Heart right ventricle (tissue), 16 donors: ENCODE measurements at regions not wholly inside any gene's neighbourhood (a gene's known extent, or its start where the extent isn't known, plus 50 kb on each side); places are given as distances from the start of the nearest gene placed in this dataset.

ENCODE experiments used
- ATAC-seq, 8 donors: fragments of 200-7000 bp; cut with Tn5 transposase; one replicate each; pipeline ENCODE4 v1.9.1; 2020; ENCODE audit warnings: mild to moderate bottlenecking in 8 of 8, moderate library complexity in 8 of 8, moderate number of reproducible peaks in 1 of 8
- DNase-seq, 2 donors: peaks; one replicate each; pipeline ENCODE4 v3.0.0-alpha.2; 2020
- H3K27ac ChIP-seq, 10 donors: fragments of 200-600 bp; sonication (generic) in 2 of 10; one replicate each; pipeline versions ENCODE4 v1.5.0 to v1.8.0; 2020 to 2022; ENCODE audit warnings: mild to moderate bottlenecking in 3 of 10
- H3K27me3 ChIP-seq, 7 donors: fragments of 200-600 bp; one replicate each; pipeline ENCODE4 v1.8.0; 2021 to 2022; ENCODE audit warnings: mild to moderate bottlenecking in 2 of 7
- H3K36me3 ChIP-seq, 9 donors: fragments of 200-600 bp; sonication (generic) in 1 of 9; one replicate each; pipeline versions ENCODE4 v1.5.0 to v1.8.0; 2020 to 2022; ENCODE audit warnings: mild to moderate bottlenecking in 2 of 9
- H3K4me1 ChIP-seq, 9 donors: fragments of 200-600 bp; sonication (generic) in 1 of 9; one replicate each; pipeline versions ENCODE4 v1.5.0 to v1.8.0; 2020 to 2022; ENCODE audit warnings: mild to moderate bottlenecking in 4 of 9
- H3K4me3 ChIP-seq, 10 donors: fragments of 200-600 bp; sonication (generic) in 2 of 10; one replicate each; pipeline versions ENCODE4 v1.5.0 to v1.8.0; 2020 to 2022; ENCODE audit warnings: mild to moderate bottlenecking in 7 of 10, moderate library complexity in 2 of 10
- H3K9me3 ChIP-seq, 11 donors: fragments of 200-600 bp in 10 of 11; sonication (generic) in 2 of 11; one replicate each; pipeline versions ENCODE4 v1.5.0 to v1.8.0; 2013 to 2022; ENCODE audit warnings: mild to moderate bottlenecking in 2 of 11, control low read depth in 1 of 11, moderate library complexity in 1 of 11
- CTCF ChIP-seq, 9 donors: fragments of 200-600 bp; sonication (generic) in 2 of 9; IDR thresholded peaks; one replicate each; pipeline versions ENCODE4 v1.5.0 to v1.8.0; 2021 to 2022; ENCODE audit warnings: antibody characterized with exemption in 9 of 9, mild to moderate bottlenecking in 5 of 9, moderate library complexity in 1 of 9
- WGBS, 2 donors: extraction: QIAGEN DNeasy Blood & Tissue Kit; methylation state at CpG; one replicate each; pipeline ENCODE4 v1.1.7; 2013; ENCODE audit warnings: inconsistent platforms in 1 of 2; 5-methylcytosine and 5-hydroxymethylcytosine counted together
- intact Hi-C, 10 donors: fragments of 100-400 bp; cut with DNase I; formaldehyde crosslinking; loops; one replicate each; pipeline versions ENCODE4 v1.11.1 to v1.14.2; 2022
- donor health status: Arrhythmogenic right ventricular cardiomyopathy.
- donor health status: ischemic (EF 13 %, LVEDD 7.1; RV severe dilation, severe dysfunction).
- donor health status: healthy with polysubstance abuse.
- donor health status: DM: no; HTN: yes; CAD: no.
- donor health status: DM: no; HTN: no; CAD: no.
- donor health status: ischemic (EF 25% LVEDD 6.9; RV normal size, moderate dysfunction).
- donor health status: ischemic (EF 25% LVEDD 5.7; RV mildly dilated, moderate dysfunction).
- donor health status: healthy.
- donor health status: DM: yes; HTN: yes; CAD: no.
- donor health status: Ischemic cardiomyopathy.
- donor health status: ischemic (EF 35%, LVEDD 5.7; RV mildly dilated, moderate dysfunction).
- donor health status: nonischemic (EF 11% LVEDD 7.7; RV severe dilation, severe dysfunction).
- donor health status: DM: yes; HTN: yes; CAD: no.
- donor health status: PGD.
- donor health status: ischemic (EF 29% LVEDD 5.4; RV normal size, mild dysfunction).
- donor health status: nonischemic (EF 23%, LVEDD 6.1; RV moderate dilation, normal function).

GRCh38 chr5:54667136-54667535 is 149.6 kb downstream of the SNX18 start:
- intact Hi-C loops, result no loop called here
- TF ChIP-seq CTCF (IDR thresholded peaks at IDR 0.05), result no peak
- peaks cover 0 to 57% (median 9%) of the 10 kb centered on the region in 9 donors for H3K4me1 ChIP-seq

GRCh38 chr5:54663866-54664265 is 146.3 kb downstream of the SNX18 start:
- Histone ChIP-seq H3K27ac (peak overlapping the region in 1 of 10 donors; percentile 32), H3K9me3 (peaks cover 0 to 15% (median 0%) of the 10 kb centered on the region in 11 donors), H3K27me3 (no peaks in the 10 kb centered on the region), H3K4me3 (no peak overlapping the region), H3K4me1 (peaks cover 0 to 25% (median 9%) of the 10 kb centered on the region in 9 donors), H3K36me3 (no peaks in the 10 kb centered on the region)
- DNase-seq (peak in 1 of 2 donors; percentile 45), ATAC-seq (peak in 6 of 8 donors; percentile 48 to 79 (median 61))
- 33 to 37% methylated on average over 5 of the region's 5 CpGs for WGBS, 2 donors
- intact Hi-C loops, result loop anchor here in 1 of 10 donors (5.0 kb wide), 1 partner anchor 38 kb away; no protein-coding TSS in a partner anchor
- no peak for TF ChIP-seq CTCF (IDR thresholded peaks at IDR 0.05)

More at GRCh38 chr5:54667136-54667535, 149.6 kb downstream of the SNX18 start:
- Histone ChIP-seq H3K27me3 (no peaks in the 10 kb centered on the region), H3K36me3 (no peaks in the 10 kb centered on the region), H3K9me3 (peaks cover 0 to 21% (median 0%) of the 10 kb centered on the region in 11 donors), H3K27ac (no peak overlapping the region), H3K4me3 (no peak overlapping the region)
- ATAC-seq, result no peak
- 78 to 82% methylated on average over 3 of the region's 3 CpGs for WGBS, 2 donors
- DNase-seq, result no peak

- Histone ChIP-seq H3K36me3 (no peaks in the 10 kb centered on the region), H3K27ac (no peak overlapping the region), H3K4me1 (peaks cover 0 to 31% (median 16%) of the 10 kb centered on the region in 9 donors), H3K27me3 (no peaks in the 10 kb centered on the region), H3K9me3 (no peaks in the 10 kb centered on the region), H3K4me3 (no peak overlapping the region)
- intact Hi-C loops, result loop anchor here in 1 of 10 donors (5.0 kb wide), 1 partner anchor 41 kb away; no protein-coding TSS in a partner anchor
- no peak for TF ChIP-seq CTCF (IDR thresholded peaks at IDR 0.05)
- 96 to 99% methylated on average over 6 of the region's 6 CpGs for WGBS, 2 donors
- ATAC-seq (no peak), DNase-seq (no peak)
Measured at GRCh38 chr5:54661111-54661510, 143.6 kb downstream of the SNX18 start.

- Histone ChIP-seq H3K4me1 (peaks cover 0 to 37% (median 25%) of the 10 kb centered on the region in 9 donors), H3K36me3 (no peaks in the 10 kb centered on the region), H3K4me3 (no peak overlapping the region), H3K27me3 (no peaks in the 10 kb centered on the region), H3K27ac (no peak overlapping the region), H3K9me3 (no peaks in the 10 kb centered on the region)
- TF ChIP-seq CTCF (IDR thresholded peaks at IDR 0.05), result no peak
- intact Hi-C loops, result loop anchor here in 4 of 10 donors (5.0 to 10.0 kb wide), 5 partner anchors 43 to 185 kb away; no protein-coding TSS in a partner anchor
- DNase-seq, result no peak
- WGBS, 2 donors, result 70 to 72% methylated on average over 5 of the region's 5 CpGs
- ATAC-seq, result peak in 1 of 8 donors; percentile 19
Measured at GRCh38 chr5:54659700-54660131, 142.2 kb downstream of the SNX18 start.
